Amniotic stem cell (primary cell): ENCODE measurements at regions not wholly inside any gene's neighbourhood (a gene's known extent, or its start where the extent isn't known, plus 50 kb on each side); places are given as distances from the start of the nearest gene placed in this dataset.
"Not testable (repeated sequence)": the region's sequence is repeated elsewhere in the genome, so short reads cannot be mapped to it uniquely, and the experiment has no call there.

ENCODE experiments used
- DNase-seq: peaks from one replicate; lab custom pipeline; 2025; lab: John Stamatoyannopoulos, UW

GRCh38 chr4:128566693-128567092, 242.8 kb upstream of the JADE1 start:
- no peak for DNase-seq

GRCh38 chr4:128565565-128566186, 243.8 kb upstream of the JADE1 start:
- no peak for DNase-seq

- DNase-seq = no peak
Measured at GRCh38 chr4:128565054-128565453, 244.4 kb upstream of the JADE1 start.

- DNase-seq = no peak
Measured at GRCh38 chr4:128564081-128564630, 245.3 kb upstream of the JADE1 start.

- DNase-seq = no peak
Measured at GRCh38 chr4:128560754-128561495, 248.6 kb upstream of the JADE1 start.

GRCh38 chr4:128558896-128559679, 250.4 kb upstream of the JADE1 start:
- DNase-seq = no peak

GRCh38 chr4:128556756-128557155, 252.7 kb upstream of the JADE1 start:
- DNase-seq = no peak

GRCh38 chr4:128553686-128554515, 255.6 kb upstream of the JADE1 start:
- DNase-seq = no peak

GRCh38 chr4:128552586-128552907, 257.0 kb upstream of the JADE1 start:
- no peak for DNase-seq

- DNase-seq = no peak
Measured at GRCh38 chr4:128551280-128551679, 258.2 kb upstream of the JADE1 start.

- DNase-seq = no peak
Measured at GRCh38 chr4:128550060-128550459, 259.4 kb upstream of the JADE1 start.

GRCh38 chr4:128549636-128550035, 259.9 kb upstream of the JADE1 start:
- no peak for DNase-seq

- DNase-seq = no peak
Measured at GRCh38 chr4:128548381-128548780, 260.8 kb upstream of the PGRMC2 start.

- DNase-seq = no peak
Measured at GRCh38 chr4:128544272-128544671, 256.7 kb upstream of the PGRMC2 start.

GRCh38 chr4:128543696-128544095, 256.1 kb upstream of the PGRMC2 start:
- DNase-seq = no peak

GRCh38 chr4:128542047-128542446, 254.4 kb upstream of the PGRMC2 start:
- DNase-seq = no peak

- DNase-seq = no peak
Measured at GRCh38 chr4:128540122-128540521, 252.5 kb upstream of the PGRMC2 start.

GRCh38 chr4:128538111-128538882, 250.7 kb upstream of the PGRMC2 start:
- DNase-seq = no peak

GRCh38 chr4:128536746-128537145, 249.1 kb upstream of the PGRMC2 start:
- DNase-seq = no peak

GRCh38 chr4:128535510-128535909, 247.9 kb upstream of the PGRMC2 start:
- DNase-seq = not testable (repeated sequence)
